GM13977 (cell line): ENCODE measurements at regions not wholly inside any gene's neighbourhood (a gene's known extent, or its start where the extent isn't known, plus 50 kb on each side); places are given as distances from the start of the nearest gene placed in this dataset.

Experiments
- DNase-seq: peaks from one replicate; pipeline ENCODE4 v3.0.0; 2012; ENCODE audit warnings: low spot score
- in situ Hi-C: fragments of 300-500 bp; cut with MboI; formaldehyde crosslinking; loops from one replicate; pipeline ENCODE4 v1.12.0; 2022; ENCODE audit warnings: low sequenced_read_pairs, low pct_unique_long_range_greater_than_20kb, mixed read lengths, inconsistent platforms; ENCODE audit not compliant: unreplicated experiment
- TF ChIP-seq, protein P1 (sequence below): IDR thresholded peaks from 2 replicates; pipeline ENCODE4 v1.5.1; 2012; ENCODE audit warnings: mild to moderate bottlenecking, control low read depth; ENCODE audit not compliant: insufficient read depth; ENCODE audit errors: extremely low read depth, missing control alignments

DNA sequence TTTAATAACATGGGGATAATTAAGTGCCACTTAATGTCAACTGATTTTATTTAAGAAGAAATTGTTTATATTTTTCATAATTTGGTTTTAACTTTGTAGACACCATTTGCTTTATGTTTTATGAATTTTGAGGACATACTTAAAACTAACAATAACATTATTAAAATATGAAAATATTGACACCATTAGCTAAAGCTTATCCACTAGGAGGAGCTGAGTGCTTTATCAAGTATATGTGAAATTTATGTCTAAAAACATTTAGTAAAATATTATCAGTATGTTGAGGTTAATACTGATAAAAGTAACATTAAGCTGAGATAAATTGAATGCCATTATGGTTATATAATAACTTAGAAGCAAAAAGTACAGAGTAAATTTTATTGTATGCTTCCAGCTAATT is 622.1 kb downstream of the ARL4A start:
- in situ Hi-C loops = no loop called here

GRCh38 chr7:13312307-13312706 is 624.9 kb downstream of the ARL4A start:
- in situ Hi-C loops = no loop called here
- no peak for DNase-seq
- TF ChIP-seq, protein P1, sequence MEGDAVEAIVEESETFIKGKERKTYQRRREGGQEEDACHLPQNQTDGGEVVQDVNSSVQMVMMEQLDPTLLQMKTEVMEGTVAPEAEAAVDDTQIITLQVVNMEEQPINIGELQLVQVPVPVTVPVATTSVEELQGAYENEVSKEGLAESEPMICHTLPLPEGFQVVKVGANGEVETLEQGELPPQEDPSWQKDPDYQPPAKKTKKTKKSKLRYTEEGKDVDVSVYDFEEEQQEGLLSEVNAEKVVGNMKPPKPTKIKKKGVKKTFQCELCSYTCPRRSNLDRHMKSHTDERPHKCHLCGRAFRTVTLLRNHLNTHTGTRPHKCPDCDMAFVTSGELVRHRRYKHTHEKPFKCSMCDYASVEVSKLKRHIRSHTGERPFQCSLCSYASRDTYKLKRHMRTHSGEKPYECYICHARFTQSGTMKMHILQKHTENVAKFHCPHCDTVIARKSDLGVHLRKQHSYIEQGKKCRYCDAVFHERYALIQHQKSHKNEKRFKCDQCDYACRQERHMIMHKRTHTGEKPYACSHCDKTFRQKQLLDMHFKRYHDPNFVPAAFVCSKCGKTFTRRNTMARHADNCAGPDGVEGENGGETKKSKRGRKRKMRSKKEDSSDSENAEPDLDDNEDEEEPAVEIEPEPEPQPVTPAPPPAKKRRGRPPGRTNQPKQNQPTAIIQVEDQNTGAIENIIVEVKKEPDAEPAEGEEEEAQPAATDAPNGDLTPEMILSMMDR = no peak

More for the DNA sequence above, 622.1 kb downstream of the ARL4A start:
- TF ChIP-seq, protein P1 = no peak
- DNase-seq = no peak

DNA sequence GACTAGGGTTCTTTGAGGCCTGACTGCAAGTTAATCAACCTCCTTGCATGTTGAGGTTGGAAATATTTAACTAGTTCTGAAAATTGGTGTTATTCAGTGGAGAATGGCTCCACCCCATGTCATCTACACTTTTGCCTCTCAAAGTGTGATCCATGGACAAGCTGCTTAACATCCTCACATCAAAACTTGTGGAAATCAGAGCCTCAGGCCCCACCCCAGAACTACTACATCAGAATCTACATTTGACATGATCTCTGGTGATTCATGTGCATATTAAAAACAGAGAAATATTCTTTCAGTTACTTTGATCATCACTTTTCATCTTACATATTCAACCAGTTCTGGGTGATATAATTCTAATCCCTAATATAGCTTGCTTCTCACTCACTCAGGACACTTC is 632.9 kb downstream of the ARL4A start:
- in situ Hi-C loops = no loop called here

GRCh38 chr7:13321316-13321715 is 633.9 kb downstream of the ARL4A start:
- TF ChIP-seq, protein P1 = no peak
- in situ Hi-C loops = no loop called here
- DNase-seq = no peak

More for the DNA sequence above, 632.9 kb downstream of the ARL4A start:
- DNase-seq = no peak
- TF ChIP-seq, protein P1 = no peak

DNA sequence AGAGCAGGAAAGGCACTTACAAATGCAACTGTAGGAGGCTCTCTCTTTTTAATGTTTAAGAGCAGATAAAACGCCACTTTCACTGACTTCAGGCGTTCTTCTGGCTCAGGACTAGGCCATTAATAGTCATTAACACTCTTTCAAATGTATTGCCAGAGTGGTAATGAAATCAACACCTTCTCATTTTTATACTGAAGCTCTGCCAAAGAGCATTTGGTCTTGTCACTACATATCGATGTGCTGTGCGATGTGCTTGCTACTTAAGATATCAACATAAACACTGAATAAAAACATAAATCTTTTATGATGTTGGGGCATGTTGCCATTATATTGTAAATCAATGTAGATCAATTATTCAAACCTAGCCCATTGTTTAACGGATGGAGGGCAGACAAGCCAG is 634.7 kb downstream of the ARL4A start:
- DNase-seq = no peak
- in situ Hi-C loops = no loop called here
- TF ChIP-seq, protein P1 = no peak

- TF ChIP-seq, protein P1 = no peak
- in situ Hi-C loops = no loop called here
- DNase-seq = no peak
Observed at GRCh38 chr7:13327669-13328068, 640.2 kb downstream of the ARL4A start.

GRCh38 chr7:13333371-13333770 is 645.9 kb downstream of the ARL4A start:
- no peak for DNase-seq
- TF ChIP-seq, protein P1 = no peak
- in situ Hi-C loops = no loop called here
